ENCODE measurements at regions not wholly inside any gene's neighbourhood (a gene's known extent, or its start where the extent isn't known, plus 50 kb on each side); places are given as distances from the start of the nearest gene placed in this dataset.

DNA sequence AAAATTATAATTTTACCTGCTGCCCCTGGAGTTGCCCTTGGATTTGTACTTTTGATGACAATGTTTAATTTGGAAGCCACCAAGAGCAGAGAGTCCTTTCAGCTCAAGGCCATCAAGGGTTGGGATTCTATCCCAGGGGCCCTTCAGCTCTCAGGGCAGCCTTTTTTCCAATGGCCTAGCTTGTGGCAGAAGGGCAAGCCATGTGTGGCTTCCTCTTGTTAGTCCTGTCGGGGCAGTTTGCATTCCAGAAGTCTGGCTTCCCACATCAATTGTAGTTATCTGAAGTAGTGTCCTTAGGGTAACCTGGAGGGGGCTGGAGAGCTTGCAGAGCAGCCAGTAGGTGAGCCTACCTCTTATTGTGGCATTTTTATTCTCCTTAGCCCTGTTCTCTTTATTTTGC, 569.4 kb downstream of the TRAM1L1 start:
- TF ChIP-seq POLR2AphosphoS5 (IDR thresholded peaks at IDR 0.05) (no peak), POLR2A (IDR thresholded peaks at IDR 0.05) (no peak), EP300 (IDR thresholded peaks at IDR 0.05; ENCODE audit: low read depth) (no peak)
- TF ChIP-seq, protein P1, sequence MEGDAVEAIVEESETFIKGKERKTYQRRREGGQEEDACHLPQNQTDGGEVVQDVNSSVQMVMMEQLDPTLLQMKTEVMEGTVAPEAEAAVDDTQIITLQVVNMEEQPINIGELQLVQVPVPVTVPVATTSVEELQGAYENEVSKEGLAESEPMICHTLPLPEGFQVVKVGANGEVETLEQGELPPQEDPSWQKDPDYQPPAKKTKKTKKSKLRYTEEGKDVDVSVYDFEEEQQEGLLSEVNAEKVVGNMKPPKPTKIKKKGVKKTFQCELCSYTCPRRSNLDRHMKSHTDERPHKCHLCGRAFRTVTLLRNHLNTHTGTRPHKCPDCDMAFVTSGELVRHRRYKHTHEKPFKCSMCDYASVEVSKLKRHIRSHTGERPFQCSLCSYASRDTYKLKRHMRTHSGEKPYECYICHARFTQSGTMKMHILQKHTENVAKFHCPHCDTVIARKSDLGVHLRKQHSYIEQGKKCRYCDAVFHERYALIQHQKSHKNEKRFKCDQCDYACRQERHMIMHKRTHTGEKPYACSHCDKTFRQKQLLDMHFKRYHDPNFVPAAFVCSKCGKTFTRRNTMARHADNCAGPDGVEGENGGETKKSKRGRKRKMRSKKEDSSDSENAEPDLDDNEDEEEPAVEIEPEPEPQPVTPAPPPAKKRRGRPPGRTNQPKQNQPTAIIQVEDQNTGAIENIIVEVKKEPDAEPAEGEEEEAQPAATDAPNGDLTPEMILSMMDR (IDR thresholded peaks at IDR 0.05): no peak
- intact Hi-C loops (cut with DNase I; ENCODE audit: low total_unique reads): no loop called here
- in situ Hi-C loops (cut with MboI; ENCODE audit: low pct_ligation_motif_present in 1 of 4, low pct_unique_long_range_greater_than_20kb in 1 of 4, low sequenced_read_pairs in 3 of 4): no loop called here
- Histone ChIP-seq H3K4me1 (no peaks in the 10 kb centered on the region), H3K36me3 (no peaks in the 10 kb centered on the region), H3K9me3 (no peaks in the 10 kb centered on the region), H3K4me3 (no peak overlapping the region), H3K27me3 (no peaks in the 10 kb centered on the region), H3K27ac (no peak overlapping the region)
- DNase-seq: no peak
- 40% methylated on average over 1 of the region's 1 CpG; no CpG with 5 or more reads in 1 of the 2 donors for WGBS, 2 donors (ENCODE audit: low coverage in 1 of 2)

DNA sequence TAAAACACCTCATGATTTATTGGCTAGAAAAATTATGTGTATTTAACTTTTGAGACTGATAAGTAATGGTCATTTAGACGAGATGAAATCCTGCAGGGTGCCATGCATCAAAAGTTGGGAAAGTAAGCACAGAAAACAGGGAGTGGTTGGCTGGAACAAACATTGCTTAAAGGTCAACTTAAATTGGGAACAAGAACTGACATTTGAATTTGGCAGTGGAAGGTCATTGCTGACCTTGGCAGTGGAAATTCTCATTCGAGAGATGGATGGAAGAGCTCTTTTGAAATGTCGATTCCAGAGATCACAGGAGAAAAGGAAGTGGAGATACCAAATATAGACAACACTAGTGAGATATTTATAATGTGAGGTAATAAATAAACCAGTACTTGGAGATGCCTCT, 572.8 kb downstream of the TRAM1L1 start:
- intact Hi-C loops (cut with DNase I; ENCODE audit: low total_unique reads): no loop called here
- DNase-seq: no peak
- WGBS, 2 donors (ENCODE audit: low coverage in 1 of 2): 51 to 53% methylated on average over 3 of the region's 3 CpGs
- Histone ChIP-seq H3K4me3 (no peak overlapping the region), H3K27me3 (no peaks in the 10 kb centered on the region), H3K36me3 (no peaks in the 10 kb centered on the region), H3K27ac (no peak overlapping the region), H3K9me3 (no peaks in the 10 kb centered on the region), H3K4me1 (no peaks in the 10 kb centered on the region)
- in situ Hi-C loops (cut with MboI; ENCODE audit: low pct_ligation_motif_present in 1 of 4, low pct_unique_long_range_greater_than_20kb in 1 of 4, low sequenced_read_pairs in 3 of 4): no loop called here
- TF ChIP-seq POLR2AphosphoS5 (IDR thresholded peaks at IDR 0.05) (no peak), POLR2A (IDR thresholded peaks at IDR 0.05) (no peak), EP300 (IDR thresholded peaks at IDR 0.05; ENCODE audit: low read depth) (no peak)
- TF ChIP-seq, protein P1 (IDR thresholded peaks at IDR 0.05): no peak

DNA sequence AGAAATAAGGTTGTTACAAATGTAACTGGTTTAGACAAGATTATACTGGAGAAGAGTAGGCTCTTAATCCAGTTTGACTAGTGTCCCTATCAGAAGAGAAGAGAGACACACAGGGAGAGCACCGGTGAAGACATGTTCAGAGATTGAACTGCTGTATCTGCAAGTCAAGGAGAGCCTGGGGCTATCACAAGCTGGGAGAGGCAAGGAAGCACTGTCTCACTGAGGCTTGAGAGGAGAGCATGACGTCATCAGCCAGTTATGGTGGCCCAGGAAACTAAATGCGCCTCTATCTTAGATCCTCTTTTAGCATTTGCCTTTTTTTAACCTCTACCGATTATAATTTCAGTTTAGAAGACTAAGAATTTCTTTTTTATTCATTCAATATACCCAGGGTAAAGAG, 583.4 kb downstream of the TRAM1L1 start:
- Histone ChIP-seq H3K4me1 (no peaks in the 10 kb centered on the region), H3K36me3 (no peaks in the 10 kb centered on the region), H3K27ac (no peak overlapping the region), H3K4me3 (no peak overlapping the region), H3K27me3 (no peaks in the 10 kb centered on the region), H3K9me3 (no peaks in the 10 kb centered on the region)
- no peak for TF ChIP-seq POLR2AphosphoS5 (IDR thresholded peaks at IDR 0.05)
- TF ChIP-seq POLR2A (IDR thresholded peaks at IDR 0.05): no peak
- TF ChIP-seq, protein P1 (IDR thresholded peaks at IDR 0.05): no peak
- no peak for TF ChIP-seq EP300 (IDR thresholded peaks at IDR 0.05; ENCODE audit: low read depth)
- DNase-seq: no peak
- WGBS, 2 donors (ENCODE audit: low coverage in 1 of 2): 79 to 81% methylated on average over 4 of the region's 4 CpGs
- intact Hi-C loops (cut with DNase I; ENCODE audit: low total_unique reads): no loop called here
- in situ Hi-C loops (cut with MboI; ENCODE audit: low pct_ligation_motif_present in 1 of 4, low pct_unique_long_range_greater_than_20kb in 1 of 4, low sequenced_read_pairs in 3 of 4): no loop called here

DNA sequence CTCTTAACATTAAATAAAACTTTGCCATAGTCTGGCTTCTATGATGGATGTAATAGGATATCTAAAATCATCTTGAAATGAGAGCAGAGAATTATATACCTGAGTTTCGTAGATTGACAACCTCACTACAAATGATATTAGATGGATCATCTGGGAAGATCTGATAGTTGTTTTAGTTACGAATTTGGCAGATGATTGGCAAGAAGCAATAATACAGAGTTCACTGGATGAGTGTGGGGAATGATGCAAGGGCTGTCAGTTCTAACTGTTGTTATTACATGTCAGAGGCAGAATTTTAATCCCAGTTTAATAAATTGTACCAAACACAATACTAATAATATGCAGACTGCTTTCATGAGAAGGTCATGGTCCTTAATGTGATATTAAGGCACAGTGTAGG, 585.2 kb downstream of the TRAM1L1 start:
- Histone ChIP-seq H3K27me3 (no peaks in the 10 kb centered on the region), H3K27ac (no peak overlapping the region), H3K9me3 (no peaks in the 10 kb centered on the region), H3K36me3 (no peaks in the 10 kb centered on the region), H3K4me1 (no peaks in the 10 kb centered on the region), H3K4me3 (no peak overlapping the region)
- intact Hi-C loops (cut with DNase I; ENCODE audit: low total_unique reads): no loop called here
- TF ChIP-seq, protein P1 (IDR thresholded peaks at IDR 0.05): no peak
- no peak for TF ChIP-seq POLR2AphosphoS5 (IDR thresholded peaks at IDR 0.05)
- no peak for TF ChIP-seq EP300 (IDR thresholded peaks at IDR 0.05; ENCODE audit: low read depth)
- no peak for TF ChIP-seq POLR2A (IDR thresholded peaks at IDR 0.05)
- WGBS, 2 donors (ENCODE audit: low coverage in 1 of 2): 62 to 64% methylated on average over 2 of the region's 2 CpGs
- DNase-seq: no peak
- in situ Hi-C loops (cut with MboI; ENCODE audit: low pct_ligation_motif_present in 1 of 4, low pct_unique_long_range_greater_than_20kb in 1 of 4, low sequenced_read_pairs in 3 of 4): no loop called here

All from transverse colon (tissue), 4 donors.